ENCODE measurements at regions not wholly inside any gene's neighbourhood (a gene's known extent, or its start where the extent isn't known, plus 50 kb on each side); places are given as distances from the start of the nearest gene placed in this dataset.

DNA sequence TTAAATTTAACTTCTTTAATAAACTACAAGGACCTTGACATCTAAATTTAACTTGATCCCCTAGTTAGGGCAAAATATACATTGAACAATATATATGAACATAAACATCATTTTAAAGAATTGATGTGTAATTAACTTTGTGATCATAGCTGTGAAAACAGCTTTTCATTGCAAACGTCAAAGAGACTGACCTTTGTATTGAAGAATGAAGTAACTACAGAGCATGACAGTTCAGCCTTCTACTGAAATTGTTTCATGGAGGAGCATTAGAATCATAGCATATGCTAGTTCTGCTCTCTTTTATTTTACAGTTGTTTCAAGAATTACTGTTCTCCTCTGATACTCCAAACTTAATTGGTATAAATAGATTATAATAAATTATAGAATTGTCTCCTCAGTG is 123.4 kb upstream of the PRR20A start:
- 82% methylated on average over 1 of the region's 1 CpG for WGBS
- no peaks in the 10 kb centered on the region for H3K4me1 ChIP-seq (ENCODE audit: insufficient read depth, low read length)
- H3K27me3 ChIP-seq (ENCODE audit: insufficient read depth, low read length): no peaks in the 10 kb centered on the region
- H3K9me3 ChIP-seq (ENCODE audit: insufficient read depth, low read depth, low read length): no peaks in the 10 kb centered on the region
- no peaks in the 10 kb centered on the region for H3K36me3 ChIP-seq (ENCODE audit: insufficient read depth, low read length)
- no peak overlapping the region for H3K4me3 ChIP-seq (ENCODE audit: low read length)
- H3K9ac ChIP-seq (ENCODE audit: low read depth, low read length): no peak overlapping the region
- no peak overlapping the region for H3K27ac ChIP-seq (ENCODE audit: low read depth, low read length)

- H3K27ac ChIP-seq (ENCODE audit: low read depth, low read length): no peak overlapping the region
- H3K4me3 ChIP-seq (ENCODE audit: low read length): no peak overlapping the region
- H3K36me3 ChIP-seq (ENCODE audit: insufficient read depth, low read length): no peaks in the 10 kb centered on the region
- H3K4me1 ChIP-seq (ENCODE audit: insufficient read depth, low read length): no peaks in the 10 kb centered on the region
- H3K9me3 ChIP-seq (ENCODE audit: insufficient read depth, low read depth, low read length): no peaks in the 10 kb centered on the region
- H3K9ac ChIP-seq (ENCODE audit: low read depth, low read length): no peak overlapping the region
- WGBS: 92% methylated on average over 8 of the region's 8 CpGs
- no peaks in the 10 kb centered on the region for H3K27me3 ChIP-seq (ENCODE audit: insufficient read depth, low read length)
Measured at GRCh38 chr13:57018915-57019314, 121.8 kb upstream of the PRR20A start.

DNA sequence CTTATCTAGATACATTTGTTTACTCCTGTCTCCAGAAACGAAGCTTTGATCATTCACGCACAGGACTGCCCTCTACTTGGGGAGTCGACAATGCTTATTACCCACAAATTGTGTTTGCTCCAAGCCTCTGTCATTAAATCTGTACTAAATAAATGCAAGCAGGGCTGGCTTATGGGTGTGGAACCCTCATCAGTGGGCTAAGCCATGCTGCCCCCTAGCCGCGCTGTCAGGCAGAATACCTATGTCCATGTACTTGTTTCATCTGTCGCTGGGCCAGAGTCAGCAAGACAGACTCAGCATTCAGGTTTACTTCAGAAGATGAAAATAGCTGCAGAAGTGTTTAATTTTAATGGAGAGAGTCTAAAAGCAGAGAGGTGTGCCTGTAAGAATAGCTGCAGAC is 110.0 kb upstream of the PRR20A start:
- Histone ChIP-seq H3K27me3 (ENCODE audit: insufficient read depth, low read length) (no peaks in the 10 kb centered on the region), H3K36me3 (ENCODE audit: insufficient read depth, low read length) (no peaks in the 10 kb centered on the region), H3K4me3 (ENCODE audit: low read length) (no peak overlapping the region), H3K27ac (ENCODE audit: low read depth, low read length) (no peak overlapping the region), H3K9ac (ENCODE audit: low read depth, low read length) (no peak overlapping the region), H3K4me1 (ENCODE audit: insufficient read depth, low read length) (no peaks in the 10 kb centered on the region), H3K9me3 (ENCODE audit: insufficient read depth, low read depth, low read length) (peaks cover 10% of the 10 kb centered on the region)
- WGBS: 95% methylated on average over 6 of the region's 6 CpGs

- H3K4me1 ChIP-seq (ENCODE audit: insufficient read depth, low read length): no peaks in the 10 kb centered on the region
- no peaks in the 10 kb centered on the region for H3K36me3 ChIP-seq (ENCODE audit: insufficient read depth, low read length)
- H3K9ac ChIP-seq (ENCODE audit: low read depth, low read length): no peak overlapping the region
- H3K27ac ChIP-seq (ENCODE audit: low read depth, low read length): no peak overlapping the region
- no peaks in the 10 kb centered on the region for H3K27me3 ChIP-seq (ENCODE audit: insufficient read depth, low read length)
- 100% methylated on average over 2 of the region's 4 CpGs for WGBS
- H3K4me3 ChIP-seq (ENCODE audit: low read length): no peak overlapping the region
- no peaks in the 10 kb centered on the region for H3K9me3 ChIP-seq (ENCODE audit: insufficient read depth, low read depth, low read length)
Measured at GRCh38 chr13:57036290-57036689, 104.4 kb upstream of the PRR20A start.

DNA sequence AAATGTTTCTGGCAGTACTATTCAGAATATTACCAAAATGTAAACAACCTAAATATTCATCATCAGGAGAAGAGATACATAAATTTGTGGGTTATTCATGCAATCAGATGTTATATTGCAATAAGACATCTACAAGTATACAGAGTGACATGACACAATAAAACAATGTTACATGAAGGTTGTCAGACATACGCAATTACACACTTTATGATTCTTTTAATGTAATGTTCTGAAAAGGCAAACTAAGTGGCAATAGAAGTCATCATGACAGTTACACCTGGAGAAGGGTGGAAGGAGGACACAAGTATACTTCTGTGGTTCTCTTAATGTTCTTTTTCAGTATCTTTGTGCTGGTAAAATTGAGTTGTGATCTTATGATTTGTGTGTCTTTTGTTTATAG is 95.8 kb upstream of the PRR20A start:
- H3K36me3 ChIP-seq (ENCODE audit: insufficient read depth, low read length): no peaks in the 10 kb centered on the region
- H3K27ac ChIP-seq (ENCODE audit: low read depth, low read length): no peak overlapping the region
- H3K9me3 ChIP-seq (ENCODE audit: insufficient read depth, low read depth, low read length): peaks cover 3% of the 10 kb centered on the region; the same call in 1 of the 2 replicates
- H3K4me1 ChIP-seq (ENCODE audit: insufficient read depth, low read length): no peaks in the 10 kb centered on the region
- no peak overlapping the region for H3K9ac ChIP-seq (ENCODE audit: low read depth, low read length)
- 100% methylated on average over 1 of the region's 1 CpG for WGBS
- no peak overlapping the region for H3K4me3 ChIP-seq (ENCODE audit: low read length)
- H3K27me3 ChIP-seq (ENCODE audit: insufficient read depth, low read length): no peaks in the 10 kb centered on the region

- Histone ChIP-seq H3K4me3 (ENCODE audit: low read length) (no peak overlapping the region), H3K4me1 (ENCODE audit: insufficient read depth, low read length) (no peaks in the 10 kb centered on the region), H3K9ac (ENCODE audit: low read depth, low read length) (no peak overlapping the region), H3K36me3 (ENCODE audit: insufficient read depth, low read length) (no peaks in the 10 kb centered on the region), H3K9me3 (ENCODE audit: insufficient read depth, low read depth, low read length) (peaks cover 12% of the 10 kb centered on the region), H3K27ac (ENCODE audit: low read depth, low read length) (no peak overlapping the region), H3K27me3 (ENCODE audit: insufficient read depth, low read length) (no peaks in the 10 kb centered on the region)
- WGBS: 90% methylated on average over 5 of the region's 5 CpGs
Measured at GRCh38 chr13:57045826-57046546, 94.7 kb upstream of the PRR20A start.

GRCh38 chr13:57056601-57057180 is 84.0 kb upstream of the PRR20A start:
- no peaks in the 10 kb centered on the region for H3K27me3 ChIP-seq (ENCODE audit: insufficient read depth, low read length)
- 92% methylated on average over 5 of the region's 5 CpGs for WGBS
- no peaks in the 10 kb centered on the region for H3K9me3 ChIP-seq (ENCODE audit: insufficient read depth, low read depth, low read length)
- H3K9ac ChIP-seq (ENCODE audit: low read depth, low read length): no peak overlapping the region
- H3K4me3 ChIP-seq (ENCODE audit: low read length): no peak overlapping the region
- H3K27ac ChIP-seq (ENCODE audit: low read depth, low read length): no peak overlapping the region
- H3K4me1 ChIP-seq (ENCODE audit: insufficient read depth, low read length): no peaks in the 10 kb centered on the region
- no peaks in the 10 kb centered on the region for H3K36me3 ChIP-seq (ENCODE audit: insufficient read depth, low read length)

GRCh38 chr13:57063007-57063406 is 77.7 kb upstream of the PRR20A start:
- H3K27ac ChIP-seq (ENCODE audit: low read depth, low read length): no peak overlapping the region
- 70% methylated on average over 5 of the region's 5 CpGs for WGBS
- H3K9me3 ChIP-seq (ENCODE audit: insufficient read depth, low read depth, low read length): no peaks in the 10 kb centered on the region
- no peaks in the 10 kb centered on the region for H3K27me3 ChIP-seq (ENCODE audit: insufficient read depth, low read length)
- no peak overlapping the region for H3K9ac ChIP-seq (ENCODE audit: low read depth, low read length)
- H3K4me1 ChIP-seq (ENCODE audit: insufficient read depth, low read length): no peaks in the 10 kb centered on the region
- no peak overlapping the region for H3K4me3 ChIP-seq (ENCODE audit: low read length)
- no peaks in the 10 kb centered on the region for H3K36me3 ChIP-seq (ENCODE audit: insufficient read depth, low read length)

DNA sequence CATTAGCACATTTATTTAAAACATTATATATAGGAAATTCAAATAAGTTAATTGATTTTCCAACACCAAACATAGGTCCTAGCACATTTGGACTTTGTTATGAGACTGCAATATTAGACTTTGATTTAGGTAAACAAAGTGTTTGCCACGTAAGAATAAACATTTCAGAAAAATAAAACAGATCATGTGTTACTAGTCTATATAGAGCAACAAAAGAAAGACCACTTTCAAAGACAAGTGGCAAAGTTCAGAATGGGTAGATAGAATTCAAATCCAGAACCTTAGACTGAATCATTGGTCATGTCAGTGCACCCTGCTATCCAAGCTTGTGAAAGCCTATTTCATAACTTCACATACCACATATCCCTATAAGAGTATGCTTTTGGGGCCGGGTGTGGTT is 66.7 kb upstream of the PRR20A start:
- no peak overlapping the region for H3K4me3 ChIP-seq (ENCODE audit: low read length)
- H3K27me3 ChIP-seq (ENCODE audit: insufficient read depth, low read length): no peaks in the 10 kb centered on the region
- H3K4me1 ChIP-seq (ENCODE audit: insufficient read depth, low read length): no peaks in the 10 kb centered on the region
- no peak overlapping the region for H3K27ac ChIP-seq (ENCODE audit: low read depth, low read length)
- WGBS: 100% methylated on average over 1 of the region's 2 CpGs
- H3K36me3 ChIP-seq (ENCODE audit: insufficient read depth, low read length): no peaks in the 10 kb centered on the region
- H3K9ac ChIP-seq (ENCODE audit: low read depth, low read length): no peak overlapping the region
- H3K9me3 ChIP-seq (ENCODE audit: insufficient read depth, low read depth, low read length): no peaks in the 10 kb centered on the region

- Histone ChIP-seq H3K27ac (ENCODE audit: low read depth, low read length) (no peak overlapping the region), H3K4me1 (ENCODE audit: insufficient read depth, low read length) (no peaks in the 10 kb centered on the region), H3K9me3 (ENCODE audit: insufficient read depth, low read depth, low read length) (no peaks in the 10 kb centered on the region), H3K4me3 (ENCODE audit: low read length) (no peak overlapping the region), H3K36me3 (ENCODE audit: insufficient read depth, low read length) (no peaks in the 10 kb centered on the region), H3K27me3 (ENCODE audit: insufficient read depth, low read length) (no peaks in the 10 kb centered on the region), H3K9ac (ENCODE audit: low read depth, low read length) (no peak overlapping the region)
- WGBS: no CpG with 5 or more reads among the region's 2 CpGs
Measured at GRCh38 chr13:57075588-57075987, 65.1 kb upstream of the PRR20A start.

DNA sequence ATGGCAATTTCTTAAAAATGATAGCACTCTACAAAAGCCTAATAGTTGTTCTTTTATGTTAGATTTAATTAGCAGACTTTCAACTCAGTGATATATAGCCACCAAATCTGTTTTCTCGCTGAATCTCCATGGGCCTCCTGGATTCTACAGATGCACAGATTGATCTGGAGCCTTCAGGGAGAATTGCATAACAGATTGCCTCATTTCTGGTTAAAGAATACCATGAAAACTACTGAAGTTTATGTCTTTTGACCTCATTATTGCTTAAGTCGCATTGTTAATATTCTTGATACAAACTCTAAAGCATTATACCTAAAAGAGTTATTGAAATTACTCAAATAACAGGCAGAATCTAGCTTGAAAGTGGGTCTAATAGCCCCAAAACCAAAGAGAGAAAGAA is 53.7 kb upstream of the PRR20A start:
- H3K4me3 ChIP-seq (ENCODE audit: low read length): no peak overlapping the region
- no peak overlapping the region for H3K27ac ChIP-seq (ENCODE audit: low read depth, low read length)
- H3K4me1 ChIP-seq (ENCODE audit: insufficient read depth, low read length): no peaks in the 10 kb centered on the region
- 98% methylated on average over 2 of the region's 2 CpGs for WGBS
- no peaks in the 10 kb centered on the region for H3K36me3 ChIP-seq (ENCODE audit: insufficient read depth, low read length)
- H3K9me3 ChIP-seq (ENCODE audit: insufficient read depth, low read depth, low read length): no peaks in the 10 kb centered on the region
- H3K9ac ChIP-seq (ENCODE audit: low read depth, low read length): no peak overlapping the region
- no peaks in the 10 kb centered on the region for H3K27me3 ChIP-seq (ENCODE audit: insufficient read depth, low read length)
